SJCRH30 (cell line): ENCODE measurements at regions not wholly inside any gene's neighbourhood (a gene's known extent, or its start where the extent isn't known, plus 50 kb on each side); places are given as distances from the start of the nearest gene placed in this dataset.

Experiments used
- DNase-seq, 2 experiments: peaks; one replicate each; pipeline ENCODE4 v3.0.0-alpha.2; 2015 to 2020
- H3K27ac ChIP-seq: fragments of 250-450 bp; sonication (Bioruptor Pico); 2 replicates; pipeline ENCODE4 v1.5.1; 2020; ENCODE audit warnings: mild to moderate bottlenecking, moderate library complexity
- H3K27me3 ChIP-seq: fragments of 250-450 bp; sonication (Bioruptor Pico); 2 replicates; pipeline ENCODE4 v1.5.1; 2020; ENCODE audit warnings: mild to moderate bottlenecking, moderate library complexity
- H3K36me3 ChIP-seq: fragments of 250-450 bp; sonication (Bioruptor Pico); 2 replicates; pipeline ENCODE4 v1.5.1; 2020; ENCODE audit warnings: mild to moderate bottlenecking, moderate library complexity
- H3K4me1 ChIP-seq: fragments of 250-450 bp; sonication (Bioruptor Pico); 2 replicates; pipeline ENCODE4 v1.5.1; 2020; ENCODE audit warnings: mild to moderate bottlenecking, moderate library complexity
- H3K4me3 ChIP-seq: fragments of 250-450 bp; sonication (Bioruptor Pico); 2 replicates; pipeline ENCODE4 v1.5.1; 2020; ENCODE audit warnings: mild to moderate bottlenecking, moderate library complexity
- H3K9me3 ChIP-seq: fragments of 250-450 bp; sonication (Bioruptor Pico); replicated peaks from 2 replicates; pipeline ENCODE4 v1.5.1; 2020; ENCODE audit warnings: mild to moderate bottlenecking, moderate library complexity

GRCh38 chr4:129899849-129900248 lies 803.9 kb downstream of the C4orf33 start:
- Histone ChIP-seq H3K36me3 (no peaks in the 10 kb centered on the region), H3K27me3 (no peaks in the 10 kb centered on the region), H3K9me3 (no peaks in the 10 kb centered on the region), H3K27ac (no peak overlapping the region), H3K4me3 (no peak overlapping the region), H3K4me1 (no peaks in the 10 kb centered on the region)
- peak in 1 of 2 experiments; percentile 21 for DNase-seq

GRCh38 chr4:129900430-129900953 lies 804.5 kb downstream of the C4orf33 start:
- H3K4me1 ChIP-seq, result no peaks in the 10 kb centered on the region
- H3K27me3 ChIP-seq, result no peaks in the 10 kb centered on the region
- H3K36me3 ChIP-seq, result no peaks in the 10 kb centered on the region
- no peak for DNase-seq
- no peak overlapping the region for H3K27ac ChIP-seq
- no peaks in the 10 kb centered on the region for H3K9me3 ChIP-seq
- H3K4me3 ChIP-seq, result no peak overlapping the region

- H3K4me1 ChIP-seq, result no peaks in the 10 kb centered on the region
- no peak for DNase-seq
- H3K27me3 ChIP-seq, result no peaks in the 10 kb centered on the region
- H3K9me3 ChIP-seq, result no peaks in the 10 kb centered on the region
- H3K4me3 ChIP-seq, result no peak overlapping the region
- no peak overlapping the region for H3K27ac ChIP-seq
- H3K36me3 ChIP-seq, result no peaks in the 10 kb centered on the region
These were observed 805.3 kb downstream of the C4orf33 start for GRCh38 chr4:129901205-129901604.

- Histone ChIP-seq H3K9me3 (no peaks in the 10 kb centered on the region), H3K4me1 (no peaks in the 10 kb centered on the region), H3K36me3 (no peaks in the 10 kb centered on the region), H3K27ac (no peak overlapping the region), H3K4me3 (no peak overlapping the region), H3K27me3 (no peaks in the 10 kb centered on the region)
- no peak for DNase-seq
These were observed 807.9 kb downstream of the C4orf33 start for GRCh38 chr4:129903861-129904260.

- H3K4me1 ChIP-seq, result no peaks in the 10 kb centered on the region
- no peak overlapping the region for H3K27ac ChIP-seq
- H3K4me3 ChIP-seq, result no peak overlapping the region
- H3K27me3 ChIP-seq, result no peaks in the 10 kb centered on the region
- no peaks in the 10 kb centered on the region for H3K9me3 ChIP-seq
- DNase-seq, result no peak
- no peaks in the 10 kb centered on the region for H3K36me3 ChIP-seq
These were observed 809.3 kb downstream of the C4orf33 start for GRCh38 chr4:129905256-129905655.

- Histone ChIP-seq H3K9me3 (no peaks in the 10 kb centered on the region), H3K36me3 (no peaks in the 10 kb centered on the region), H3K4me1 (no peaks in the 10 kb centered on the region), H3K27ac (no peak overlapping the region), H3K27me3 (no peaks in the 10 kb centered on the region), H3K4me3 (no peak overlapping the region)
- DNase-seq, result no peak
These were observed 812.2 kb downstream of the C4orf33 start for GRCh38 chr4:129908117-129908516.

- no peaks in the 10 kb centered on the region for H3K27me3 ChIP-seq
- DNase-seq, result no peak
- no peak overlapping the region for H3K4me3 ChIP-seq
- H3K4me1 ChIP-seq, result no peaks in the 10 kb centered on the region
- no peak overlapping the region for H3K27ac ChIP-seq
- H3K9me3 ChIP-seq, result no peaks in the 10 kb centered on the region
- H3K36me3 ChIP-seq, result no peaks in the 10 kb centered on the region
These were observed 821.0 kb downstream of the C4orf33 start for GRCh38 chr4:129916991-129917390.

GRCh38 chr4:129917651-129918050 lies 821.7 kb downstream of the C4orf33 start:
- H3K9me3 ChIP-seq, result no peaks in the 10 kb centered on the region
- no peaks in the 10 kb centered on the region for H3K4me1 ChIP-seq
- no peaks in the 10 kb centered on the region for H3K36me3 ChIP-seq
- H3K27ac ChIP-seq, result no peak overlapping the region
- no peak for DNase-seq
- no peak overlapping the region for H3K4me3 ChIP-seq
- no peaks in the 10 kb centered on the region for H3K27me3 ChIP-seq

- Histone ChIP-seq H3K9me3 (no peaks in the 10 kb centered on the region), H3K36me3 (no peaks in the 10 kb centered on the region), H3K27me3 (no peaks in the 10 kb centered on the region), H3K27ac (no peak overlapping the region), H3K4me3 (no peak overlapping the region), H3K4me1 (no peaks in the 10 kb centered on the region)
- DNase-seq, result peak in 1 of 2 experiments; percentile 12
These were observed 831.0 kb downstream of the C4orf33 start for GRCh38 chr4:129926936-129927335.

GRCh38 chr4:129929052-129929451 lies 833.1 kb downstream of the C4orf33 start:
- Histone ChIP-seq H3K4me3 (no peak overlapping the region), H3K27ac (no peak overlapping the region), H3K9me3 (no peaks in the 10 kb centered on the region), H3K36me3 (no peaks in the 10 kb centered on the region), H3K4me1 (no peaks in the 10 kb centered on the region), H3K27me3 (no peaks in the 10 kb centered on the region)
- peak; percentile 3 to 47 for DNase-seq

GRCh38 chr4:129929984-129930383 lies 834.0 kb downstream of the C4orf33 start:
- Histone ChIP-seq H3K36me3 (no peaks in the 10 kb centered on the region), H3K4me1 (no peaks in the 10 kb centered on the region)

GRCh38 chr4:129950217-129950616 lies 854.3 kb downstream of the C4orf33 start:
- no peak overlapping the region for H3K27ac ChIP-seq
- no peak for DNase-seq
- H3K27me3 ChIP-seq, result no peaks in the 10 kb centered on the region
- H3K9me3 ChIP-seq, result no peaks in the 10 kb centered on the region
- H3K4me3 ChIP-seq, result no peak overlapping the region
- no peaks in the 10 kb centered on the region for H3K4me1 ChIP-seq
- H3K36me3 ChIP-seq, result no peaks in the 10 kb centered on the region

More at GRCh38 chr4:129929984-129930383, 834.0 kb downstream of the C4orf33 start:
- H3K4me3 ChIP-seq, result no peak overlapping the region
- DNase-seq, result no peak
- no peaks in the 10 kb centered on the region for H3K27me3 ChIP-seq
- H3K27ac ChIP-seq, result no peak overlapping the region
- no peaks in the 10 kb centered on the region for H3K9me3 ChIP-seq

GRCh38 chr4:129966175-129966574 lies 870.2 kb downstream of the C4orf33 start:
- Histone ChIP-seq H3K27ac (no peak overlapping the region), H3K36me3 (no peaks in the 10 kb centered on the region), H3K9me3 (no peaks in the 10 kb centered on the region), H3K4me1 (no peaks in the 10 kb centered on the region), H3K4me3 (no peak overlapping the region), H3K27me3 (no peaks in the 10 kb centered on the region)
- no peak for DNase-seq

GRCh38 chr4:129968366-129968765 lies 872.4 kb downstream of the C4orf33 start:
- no peaks in the 10 kb centered on the region for H3K9me3 ChIP-seq
- H3K36me3 ChIP-seq, result no peaks in the 10 kb centered on the region
- no peak overlapping the region for H3K4me3 ChIP-seq
- H3K27ac ChIP-seq, result no peak overlapping the region
- H3K4me1 ChIP-seq, result no peaks in the 10 kb centered on the region
- no peaks in the 10 kb centered on the region for H3K27me3 ChIP-seq
- DNase-seq, result no peak

- no peak overlapping the region for H3K4me3 ChIP-seq
- no peaks in the 10 kb centered on the region for H3K9me3 ChIP-seq
- no peaks in the 10 kb centered on the region for H3K4me1 ChIP-seq
- H3K27me3 ChIP-seq, result no peaks in the 10 kb centered on the region
- no peaks in the 10 kb centered on the region for H3K36me3 ChIP-seq
- DNase-seq, result no peak
- H3K27ac ChIP-seq, result no peak overlapping the region
These were observed 872.8 kb downstream of the C4orf33 start for GRCh38 chr4:129968778-129969177.

GRCh38 chr4:129970801-129971200 lies 874.8 kb downstream of the C4orf33 start:
- Histone ChIP-seq H3K9me3 (no peaks in the 10 kb centered on the region), H3K4me3 (no peak overlapping the region), H3K27ac (no peak overlapping the region), H3K27me3 (no peaks in the 10 kb centered on the region), H3K36me3 (no peaks in the 10 kb centered on the region), H3K4me1 (no peaks in the 10 kb centered on the region)
- DNase-seq, result no peak
